ENCODE measurements at regions not wholly inside any gene's neighbourhood (a gene's known extent, or its start where the extent isn't known, plus 50 kb on each side); places are given as distances from the start of the nearest gene placed in this dataset.

- H3K9ac ChIP-seq (ENCODE audit: insufficient read depth in 1 of 2, low read length in 2 of 2), result no peak overlapping the region
- H3K4me3 ChIP-seq, result no peak overlapping the region
- ATAC-seq (ENCODE audit: insufficient read depth, low FRiP score) (no peak), DNase-seq (no peak)
- TF ChIP-seq CTCF (IDR thresholded peaks at IDR 0.05; ENCODE audit: control extremely low read depth, extremely low read depth), result no peak
- no peaks in the 10 kb centered on the region for H3K27me3 ChIP-seq (ENCODE audit: control insufficient read depth in 3 of 3, insufficient read depth in 3 of 3, low read length in 2 of 3)
- WGBS, 2 donors, result 91 to 92% methylated on average over 3 of the region's 3 CpGs
- no peaks in the 10 kb centered on the region for H3K9me3 ChIP-seq (ENCODE audit: control insufficient read depth in 4 of 4, insufficient read depth in 3 of 4, low read length in 3 of 4)
- peaks cover 3 to 43% (median 18%) of the 10 kb centered on the region in 5 donors for H3K4me1 ChIP-seq (ENCODE audit: control insufficient read depth in 5 of 5, insufficient read depth in 5 of 5, low read length in 5 of 5)
- H3K27ac ChIP-seq (ENCODE audit: low read depth in 1 of 2, low read length in 1 of 2), result no peak overlapping the region
- no peaks in the 10 kb centered on the region for H3K36me3 ChIP-seq (ENCODE audit: control insufficient read depth in 4 of 4, insufficient read depth in 4 of 4, low read length in 4 of 4)
Observed at GRCh38 chr10:78808736-78809367, 259.9 kb upstream of the ZMIZ1 start.

GRCh38 chr10:78811174-78811573 lies 257.6 kb upstream of the ZMIZ1 start:
- no peak for DNase-seq
- 74 to 81% methylated on average over 3 of the region's 3 CpGs for WGBS, 2 donors
- ATAC-seq (ENCODE audit: insufficient read depth, low FRiP score), result no peak
- no peak overlapping the region for H3K4me3 ChIP-seq
- H3K27me3 ChIP-seq (ENCODE audit: control insufficient read depth in 3 of 3, insufficient read depth in 3 of 3, low read length in 2 of 3), result no peaks in the 10 kb centered on the region
- no peaks in the 10 kb centered on the region for H3K36me3 ChIP-seq (ENCODE audit: control insufficient read depth in 4 of 4, insufficient read depth in 4 of 4, low read length in 4 of 4)
- TF ChIP-seq CTCF (IDR thresholded peaks at IDR 0.05; ENCODE audit: control extremely low read depth, extremely low read depth), result no peak
- H3K27ac ChIP-seq (ENCODE audit: low read depth in 1 of 2, low read length in 1 of 2), result no peak overlapping the region
- peaks cover 0 to 2% (median 0%) of the 10 kb centered on the region in 4 donors for H3K9me3 ChIP-seq (ENCODE audit: control insufficient read depth in 4 of 4, insufficient read depth in 3 of 4, low read length in 3 of 4)
- no peak overlapping the region for H3K9ac ChIP-seq (ENCODE audit: insufficient read depth in 1 of 2, low read length in 2 of 2)
- H3K4me1 ChIP-seq (ENCODE audit: control insufficient read depth in 5 of 5, insufficient read depth in 5 of 5, low read length in 5 of 5), result peaks cover 0 to 21% (median 7%) of the 10 kb centered on the region in 5 donors

GRCh38 chr10:78812571-78813318 lies 256.0 kb upstream of the ZMIZ1 start:
- Histone ChIP-seq H3K4me3 (no peak overlapping the region), H3K4me1 (ENCODE audit: control insufficient read depth in 5 of 5, insufficient read depth in 5 of 5, low read length in 5 of 5) (peaks cover 0 to 14% (median 0%) of the 10 kb centered on the region in 5 donors), H3K36me3 (ENCODE audit: control insufficient read depth in 4 of 4, insufficient read depth in 4 of 4, low read length in 4 of 4) (no peaks in the 10 kb centered on the region), H3K27ac (ENCODE audit: low read depth in 1 of 2, low read length in 1 of 2) (no peak overlapping the region), H3K27me3 (ENCODE audit: control insufficient read depth in 3 of 3, insufficient read depth in 3 of 3, low read length in 2 of 3) (no peaks in the 10 kb centered on the region), H3K9me3 (ENCODE audit: control insufficient read depth in 4 of 4, insufficient read depth in 3 of 4, low read length in 3 of 4) (peaks cover 0 to 2% (median 0%) of the 10 kb centered on the region in 4 donors), H3K9ac (ENCODE audit: insufficient read depth in 1 of 2, low read length in 2 of 2) (no peak overlapping the region)
- DNase-seq (no peak), ATAC-seq (ENCODE audit: insufficient read depth, low FRiP score) (no peak)
- WGBS, 2 donors, result 77 to 85% methylated on average over 4 of the region's 4 CpGs
- no peak for TF ChIP-seq CTCF (IDR thresholded peaks at IDR 0.05; ENCODE audit: control extremely low read depth, extremely low read depth)

Data from lung (tissue), 11 donors.